OCI-LY1 (cell line): ENCODE measurements at regions not wholly inside any gene's neighbourhood (a gene's known extent, or its start where the extent isn't known, plus 50 kb on each side); places are given as distances from the start of the nearest gene placed in this dataset.

Source experiments
- EZH2 ChIP-seq: fragments of 200-600 bp; sonication (generic), shearing (Covaris generic); IDR thresholded peaks from 2 replicates; pipeline ENCODE4 v1.8.0; 2017; ENCODE audit warnings: borderline replicate concordance, mixed run types, mild to moderate bottlenecking, antibody characterized with exemption, low read length, moderate library complexity, mixed read lengths
- TF ChIP-seq, protein P1 (sequence below): fragments of 200-600 bp; sonication (generic), shearing (Covaris generic); IDR thresholded peaks from 2 replicates; pipeline ENCODE4 v1.5.1; 2017; ENCODE audit warnings: mild to moderate bottlenecking, antibody characterized with exemption, low read length, moderate library complexity, mixed read lengths

GRCh38 chr9:3012842-3013241 lies 168.9 kb upstream of the PUM3 start:
- TF ChIP-seq, protein P1, sequence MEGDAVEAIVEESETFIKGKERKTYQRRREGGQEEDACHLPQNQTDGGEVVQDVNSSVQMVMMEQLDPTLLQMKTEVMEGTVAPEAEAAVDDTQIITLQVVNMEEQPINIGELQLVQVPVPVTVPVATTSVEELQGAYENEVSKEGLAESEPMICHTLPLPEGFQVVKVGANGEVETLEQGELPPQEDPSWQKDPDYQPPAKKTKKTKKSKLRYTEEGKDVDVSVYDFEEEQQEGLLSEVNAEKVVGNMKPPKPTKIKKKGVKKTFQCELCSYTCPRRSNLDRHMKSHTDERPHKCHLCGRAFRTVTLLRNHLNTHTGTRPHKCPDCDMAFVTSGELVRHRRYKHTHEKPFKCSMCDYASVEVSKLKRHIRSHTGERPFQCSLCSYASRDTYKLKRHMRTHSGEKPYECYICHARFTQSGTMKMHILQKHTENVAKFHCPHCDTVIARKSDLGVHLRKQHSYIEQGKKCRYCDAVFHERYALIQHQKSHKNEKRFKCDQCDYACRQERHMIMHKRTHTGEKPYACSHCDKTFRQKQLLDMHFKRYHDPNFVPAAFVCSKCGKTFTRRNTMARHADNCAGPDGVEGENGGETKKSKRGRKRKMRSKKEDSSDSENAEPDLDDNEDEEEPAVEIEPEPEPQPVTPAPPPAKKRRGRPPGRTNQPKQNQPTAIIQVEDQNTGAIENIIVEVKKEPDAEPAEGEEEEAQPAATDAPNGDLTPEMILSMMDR = no peak
- no peak for TF ChIP-seq EZH2
